HG02623 (cell line): ENCODE measurements at regions not wholly inside any gene's neighbourhood (a gene's known extent, or its start where the extent isn't known, plus 50 kb on each side); places are given as distances from the start of the nearest gene placed in this dataset.
"Not testable (repeated sequence)": the region's sequence is repeated elsewhere in the genome, so short reads cannot be mapped to it uniquely, and the experiment has no call there.

Experiments
- ATAC-seq: cut with Tn5 transposase; IDR thresholded peaks from one replicate; pipeline ENCODE4 v1.9.1; 2021; ENCODE audit warnings: moderate library complexity; ENCODE audit not compliant: unreplicated experiment

GRCh38 chr9:26125693-26126092 lies 447.4 kb upstream of the TUSC1 start:
- ATAC-seq, result no peak

- not testable (repeated sequence) for ATAC-seq
These were observed 437.8 kb upstream of the TUSC1 start for GRCh38 chr9:26116085-26116484.

- ATAC-seq, result no peak
These were observed 434.5 kb upstream of the TUSC1 start for GRCh38 chr9:26112724-26113123.

- ATAC-seq, result no peak
These were observed 408.2 kb upstream of the TUSC1 start for GRCh38 chr9:26086396-26086795.

- ATAC-seq, result no peak
These were observed 403.6 kb upstream of the TUSC1 start for GRCh38 chr9:26081847-26082246.

GRCh38 chr9:26078706-26079105 lies 400.5 kb upstream of the TUSC1 start:
- no peak for ATAC-seq

GRCh38 chr9:26077860-26078259 lies 399.6 kb upstream of the TUSC1 start:
- ATAC-seq, result no peak

- ATAC-seq, result no peak
These were observed 389.4 kb upstream of the TUSC1 start for GRCh38 chr9:26067608-26068007.

GRCh38 chr9:26066237-26066636 lies 388.0 kb upstream of the TUSC1 start:
- ATAC-seq, result no peak

- ATAC-seq, result no peak
These were observed 383.8 kb upstream of the TUSC1 start for GRCh38 chr9:26061948-26062575.

GRCh38 chr9:26058111-26058895 lies 380.1 kb upstream of the TUSC1 start:
- no peak for ATAC-seq

GRCh38 chr9:26057050-26057449 lies 378.8 kb upstream of the TUSC1 start:
- no peak for ATAC-seq

- no peak for ATAC-seq
These were observed 376.6 kb upstream of the TUSC1 start for GRCh38 chr9:26054600-26055520.

GRCh38 chr9:26053954-26054353 lies 375.7 kb upstream of the TUSC1 start:
- no peak for ATAC-seq

- no peak for ATAC-seq
These were observed 365.2 kb upstream of the TUSC1 start for GRCh38 chr9:26043431-26043830.

GRCh38 chr9:26034786-26035185 lies 356.5 kb upstream of the TUSC1 start:
- no peak for ATAC-seq

- no peak for ATAC-seq
These were observed 355.1 kb upstream of the TUSC1 start for GRCh38 chr9:26033336-26033735.

GRCh38 chr9:26026423-26027100 lies 348.3 kb upstream of the TUSC1 start:
- ATAC-seq, result no peak

- no peak for ATAC-seq
These were observed 335.0 kb upstream of the TUSC1 start for GRCh38 chr9:26013199-26013598.

GRCh38 chr9:26012797-26013196 lies 334.6 kb upstream of the TUSC1 start:
- ATAC-seq, result no peak

- no peak for ATAC-seq
These were observed 316.4 kb upstream of the TUSC1 start for GRCh38 chr9:25994605-25995004.
